Neural progenitor cell (in vitro differentiated cells): ENCODE measurements at regions not wholly inside any gene's neighbourhood (a gene's known extent, or its start where the extent isn't known, plus 50 kb on each side); places are given as distances from the start of the nearest gene placed in this dataset.

ENCODE experiments used
- DNase-seq: peaks from one replicate; pipeline ENCODE4 v3.0.0-alpha.2; 2016; ENCODE audit warnings: low spot score
- H2AFZ ChIP-seq: fragments of 200-600 bp; sonication (generic); replicated peaks from 2 replicates; pipeline ENCODE4 v1.6.1; 2016; ENCODE audit warnings: antibody characterized with exemption
- H3F3A ChIP-seq: fragments of 200-600 bp; sonication (generic); 2 replicates; pipeline ENCODE4 v1.6.1; 2016; ENCODE audit warnings: antibody characterized with exemption, low read depth
- H3K27ac ChIP-seq: fragments of 200-600 bp; sonication (generic); 2 replicates; pipeline ENCODE4 v1.5.1; 2016; ENCODE audit warnings: mild to moderate bottlenecking
- H3K27me3 ChIP-seq: fragments of 200-600 bp; sonication (generic); 2 replicates; pipeline ENCODE4 v1.6.1; 2016; ENCODE audit warnings: mild to moderate bottlenecking, moderate library complexity
- H3K36me3 ChIP-seq: fragments of 200-600 bp; sonication (generic); 2 replicates; pipeline ENCODE4 v1.5.1; 2016
- H3K4me1 ChIP-seq: fragments of 200-600 bp; sonication (generic); 2 replicates; pipeline ENCODE4 v1.6.1; 2016; ENCODE audit warnings: mixed run types
- H3K4me2 ChIP-seq: fragments of 200-600 bp; sonication (generic); 2 replicates; pipeline ENCODE4 v1.6.1; 2016
- H3K4me3 ChIP-seq: fragments of 200-600 bp; sonication (generic); 2 replicates; pipeline ENCODE4 v1.5.1; 2016
- H3K79me2 ChIP-seq: fragments of 200-600 bp; sonication (generic); 2 replicates; pipeline ENCODE4 v1.6.1; 2016; ENCODE audit warnings: low read depth
- H3K9ac ChIP-seq: fragments of 200-600 bp; sonication (generic); 2 replicates; pipeline ENCODE4 v1.6.1; 2016
- H3K9me3 ChIP-seq: fragments of 200-600 bp; sonication (generic); 2 replicates; pipeline ENCODE4 v1.5.1; 2016; ENCODE audit warnings: low read depth
- H4K20me1 ChIP-seq: fragments of 200-600 bp; sonication (generic); 2 replicates; pipeline ENCODE4 v1.6.1; 2016; ENCODE audit warnings: low read depth
- H3K27ac Mint-ChIP-seq: 3 replicates; pipeline ENCODE4 v1.8.0; 2021; ENCODE audit warnings: mixed read lengths
- H3K27me3 Mint-ChIP-seq: 2 replicates; pipeline ENCODE4 v1.8.0; 2022; ENCODE audit warnings: low read depth, mild to moderate bottlenecking, inconsistent platforms, moderate library complexity, mixed read lengths; ENCODE audit not compliant: insufficient read depth
- H3K36me3 Mint-ChIP-seq: 3 replicates; pipeline ENCODE4 v1.8.0; 2021; ENCODE audit warnings: mixed read lengths
- H3K4me1 Mint-ChIP-seq: 3 replicates; pipeline ENCODE4 v1.8.0; 2021; ENCODE audit warnings: mixed read lengths
- H3K4me3 Mint-ChIP-seq: 3 replicates; pipeline ENCODE4 v1.8.0; 2021; ENCODE audit warnings: mild to moderate bottlenecking, moderate library complexity, mixed read lengths
- H3K9me3 Mint-ChIP-seq: 3 replicates; pipeline ENCODE4 v1.8.0; 2020; ENCODE audit warnings: mixed read lengths
- CTCF ChIP-seq: fragments of 200-600 bp; sonication (generic); IDR thresholded peaks from 2 replicates; pipeline ENCODE4 v1.5.1; 2017; ENCODE audit warnings: antibody characterized with exemption, mild to moderate bottlenecking
- EZH2 ChIP-seq: fragments of 200-600 bp; sonication (generic); IDR thresholded peaks from 2 replicates; pipeline ENCODE4 v1.6.1; 2017; ENCODE audit warnings: antibody characterized with exemption, mild to moderate bottlenecking, moderate library complexity
- EZH2phosphoT487 ChIP-seq: fragments of 200-600 bp; sonication (generic); IDR thresholded peaks from 2 replicates; pipeline ENCODE4 v1.6.1; 2017; ENCODE audit warnings: antibody characterized with exemption

DNA sequence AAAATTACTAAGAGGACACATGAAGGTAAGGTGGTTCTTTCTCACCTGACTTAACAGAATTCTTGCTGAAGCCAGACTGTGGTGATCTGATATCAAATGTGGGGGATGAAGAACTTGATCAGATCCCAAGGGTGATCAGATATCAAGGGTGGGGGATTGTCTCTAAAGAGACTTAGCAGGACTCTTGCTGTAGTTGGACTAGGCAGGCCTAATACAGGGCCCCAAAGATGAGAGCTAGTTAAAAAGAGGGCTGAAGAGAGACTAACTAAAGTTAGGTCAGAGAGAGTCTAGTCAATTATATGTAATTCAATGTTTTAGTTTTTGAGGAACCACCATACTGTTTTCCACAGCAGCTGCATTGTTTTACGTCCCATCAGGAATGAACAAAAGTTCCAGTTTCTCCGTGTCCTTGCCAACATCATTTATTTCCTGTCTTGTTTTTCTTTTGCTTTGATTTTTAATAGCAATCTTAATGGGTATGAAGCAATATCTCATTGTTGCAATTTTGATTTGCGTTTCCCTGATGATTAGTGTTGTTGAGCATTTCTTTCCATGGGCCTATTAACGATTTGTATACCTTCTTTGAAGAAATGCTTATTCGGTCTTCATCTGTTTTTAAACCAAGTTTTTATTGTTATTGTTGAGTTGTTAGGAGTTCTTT, 77.6 kb upstream of the ALDH1A1 start:
- H3K9me3 ChIP-seq, result no peaks in the 10 kb centered on the region
- H2AFZ ChIP-seq, result no peak overlapping the region
- DNase-seq, result no peak
- H3K4me1 Mint-ChIP-seq, result no peaks in the 10 kb centered on the region
- no peaks in the 10 kb centered on the region for H3F3A ChIP-seq
- no peak overlapping the region for H3K4me3 Mint-ChIP-seq
- peaks cover under 1% of the 10 kb centered on the region for H3K27me3 Mint-ChIP-seq
- no peak overlapping the region for H3K27ac Mint-ChIP-seq
- H3K36me3 ChIP-seq, result no peaks in the 10 kb centered on the region
- no peaks in the 10 kb centered on the region for H4K20me1 ChIP-seq
- H3K4me1 ChIP-seq, result no peaks in the 10 kb centered on the region
- H3K9me3 Mint-ChIP-seq, result no peaks in the 10 kb centered on the region
- no peak overlapping the region for H3K9ac ChIP-seq
- H3K4me2 ChIP-seq, result no peak overlapping the region
- no peaks in the 10 kb centered on the region for H3K36me3 Mint-ChIP-seq
- H3K27me3 ChIP-seq, result no peaks in the 10 kb centered on the region
- no peak overlapping the region for H3K4me3 ChIP-seq
- TF ChIP-seq EZH2phosphoT487 (no peak), CTCF (no peak), EZH2 (no peak)
- no peaks in the 10 kb centered on the region for H3K79me2 ChIP-seq
- H3K27ac ChIP-seq, result no peak overlapping the region

DNA sequence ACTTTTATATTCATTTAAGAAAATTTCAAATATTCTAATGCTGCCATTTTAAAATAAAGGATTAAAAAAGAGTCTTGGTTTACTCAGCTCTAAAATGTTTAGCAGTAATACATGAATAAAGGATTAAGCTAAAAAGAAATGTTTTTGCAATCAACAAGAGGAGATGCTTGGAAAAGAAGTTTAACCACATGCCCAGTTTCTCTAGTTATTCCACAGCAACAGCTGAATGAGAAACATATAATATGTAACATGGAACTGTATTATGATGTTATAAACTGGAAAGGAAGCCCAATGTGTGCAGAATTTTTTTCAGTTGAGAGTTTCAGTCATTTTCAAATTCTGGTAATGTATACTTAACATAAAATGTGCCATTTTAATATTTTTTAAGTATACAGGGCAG, 76.5 kb upstream of the ALDH1A1 start:
- no peaks in the 10 kb centered on the region for H3F3A ChIP-seq
- H3K4me2 ChIP-seq, result no peak overlapping the region
- no peaks in the 10 kb centered on the region for H3K9me3 Mint-ChIP-seq
- H3K4me3 ChIP-seq, result no peak overlapping the region
- H3K27me3 Mint-ChIP-seq, result no peaks in the 10 kb centered on the region
- DNase-seq, result no peak
- H3K27ac Mint-ChIP-seq, result no peak overlapping the region
- H4K20me1 ChIP-seq, result no peaks in the 10 kb centered on the region
- TF ChIP-seq EZH2phosphoT487 (no peak), CTCF (no peak), EZH2 (no peak)
- no peaks in the 10 kb centered on the region for H3K36me3 Mint-ChIP-seq
- H3K4me3 Mint-ChIP-seq, result no peak overlapping the region
- no peaks in the 10 kb centered on the region for H3K4me1 Mint-ChIP-seq
- H3K9me3 ChIP-seq, result no peaks in the 10 kb centered on the region
- no peaks in the 10 kb centered on the region for H3K36me3 ChIP-seq
- no peak overlapping the region for H2AFZ ChIP-seq
- H3K27me3 ChIP-seq, result no peaks in the 10 kb centered on the region
- H3K4me1 ChIP-seq, result no peaks in the 10 kb centered on the region
- no peak overlapping the region for H3K27ac ChIP-seq
- no peak overlapping the region for H3K9ac ChIP-seq
- H3K79me2 ChIP-seq, result no peaks in the 10 kb centered on the region

DNA sequence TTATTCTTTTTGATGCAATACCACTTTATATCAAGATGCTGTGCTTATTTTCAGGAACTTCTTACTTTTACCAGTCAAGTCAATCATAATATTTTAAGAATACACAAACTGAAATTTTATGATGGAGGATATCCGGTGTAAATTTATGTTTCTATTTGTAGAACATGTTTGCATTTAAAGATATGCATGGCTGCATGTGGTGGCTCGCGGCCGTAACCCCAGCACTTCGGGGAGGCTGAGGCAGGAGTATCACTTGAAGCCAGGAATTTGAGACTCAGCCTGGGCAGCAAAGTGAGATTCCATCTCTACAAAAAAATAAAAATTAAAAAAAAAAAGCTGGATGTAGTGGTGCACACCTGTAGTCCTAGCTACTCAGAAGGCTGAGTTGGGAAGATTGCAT, 73.5 kb upstream of the ALDH1A1 start:
- no peak overlapping the region for H3K4me2 ChIP-seq
- H3K4me1 ChIP-seq, result no peaks in the 10 kb centered on the region
- no peaks in the 10 kb centered on the region for H3K27me3 Mint-ChIP-seq
- no peak overlapping the region for H2AFZ ChIP-seq
- H3K79me2 ChIP-seq, result no peaks in the 10 kb centered on the region
- H3K36me3 Mint-ChIP-seq, result no peaks in the 10 kb centered on the region
- H3K27ac Mint-ChIP-seq, result no peak overlapping the region
- no peaks in the 10 kb centered on the region for H4K20me1 ChIP-seq
- no peak overlapping the region for H3K4me3 ChIP-seq
- no peaks in the 10 kb centered on the region for H3K4me1 Mint-ChIP-seq
- H3K27ac ChIP-seq, result no peak overlapping the region
- no peaks in the 10 kb centered on the region for H3K27me3 ChIP-seq
- no peaks in the 10 kb centered on the region for H3K9me3 Mint-ChIP-seq
- TF ChIP-seq EZH2 (no peak), EZH2phosphoT487 (no peak), CTCF (no peak)
- H3K9me3 ChIP-seq, result no peaks in the 10 kb centered on the region
- H3K4me3 Mint-ChIP-seq, result no peak overlapping the region
- H3K9ac ChIP-seq, result no peak overlapping the region
- H3F3A ChIP-seq, result no peaks in the 10 kb centered on the region
- no peak for DNase-seq
- no peaks in the 10 kb centered on the region for H3K36me3 ChIP-seq
